ENCODE measurements at regions not wholly inside any gene's neighbourhood (a gene's known extent, or its start where the extent isn't known, plus 50 kb on each side); places are given as distances from the start of the nearest gene placed in this dataset.

DNA sequence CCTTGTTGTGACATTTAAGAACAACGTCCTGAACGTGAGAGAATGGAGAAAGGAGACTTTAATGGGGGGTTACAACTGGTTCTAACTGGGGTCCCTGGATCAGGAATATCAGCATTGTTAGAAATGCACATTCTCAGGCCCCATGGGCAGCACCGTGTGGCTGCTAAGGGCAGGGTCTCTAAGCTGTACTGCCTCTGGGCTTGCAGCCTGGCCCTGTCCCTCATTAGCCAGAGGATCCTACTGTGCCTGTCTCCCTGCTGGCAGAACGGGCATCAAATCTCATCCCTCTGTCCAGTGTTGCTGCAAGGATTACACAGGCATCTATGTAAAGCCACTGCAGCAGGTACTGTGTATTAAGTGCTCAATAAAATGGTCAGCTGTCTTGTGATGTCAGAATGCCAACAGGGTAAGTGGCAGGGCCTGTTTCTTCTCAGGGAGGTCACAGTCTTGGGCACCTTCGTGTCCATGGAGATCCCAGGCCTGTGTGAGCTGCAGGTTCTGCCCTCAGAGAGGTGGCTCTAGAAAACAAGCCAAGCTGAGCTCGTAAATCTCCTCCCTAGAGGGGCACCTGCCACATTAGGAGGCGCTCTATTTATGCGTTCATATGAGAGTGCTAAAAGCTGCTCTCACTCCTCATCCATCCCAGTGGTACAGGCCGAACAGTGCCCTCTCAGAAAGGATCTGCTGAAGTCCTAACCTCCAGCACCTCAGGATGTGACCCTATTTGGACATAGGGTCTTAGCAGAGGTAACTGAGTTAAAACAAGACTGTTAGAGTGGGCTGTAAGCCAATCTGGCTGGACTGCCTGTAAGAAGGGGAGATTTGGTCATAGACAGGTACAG, 210.5 kb downstream of the GADD45G start:
- TF ChIP-seq, protein P1, sequence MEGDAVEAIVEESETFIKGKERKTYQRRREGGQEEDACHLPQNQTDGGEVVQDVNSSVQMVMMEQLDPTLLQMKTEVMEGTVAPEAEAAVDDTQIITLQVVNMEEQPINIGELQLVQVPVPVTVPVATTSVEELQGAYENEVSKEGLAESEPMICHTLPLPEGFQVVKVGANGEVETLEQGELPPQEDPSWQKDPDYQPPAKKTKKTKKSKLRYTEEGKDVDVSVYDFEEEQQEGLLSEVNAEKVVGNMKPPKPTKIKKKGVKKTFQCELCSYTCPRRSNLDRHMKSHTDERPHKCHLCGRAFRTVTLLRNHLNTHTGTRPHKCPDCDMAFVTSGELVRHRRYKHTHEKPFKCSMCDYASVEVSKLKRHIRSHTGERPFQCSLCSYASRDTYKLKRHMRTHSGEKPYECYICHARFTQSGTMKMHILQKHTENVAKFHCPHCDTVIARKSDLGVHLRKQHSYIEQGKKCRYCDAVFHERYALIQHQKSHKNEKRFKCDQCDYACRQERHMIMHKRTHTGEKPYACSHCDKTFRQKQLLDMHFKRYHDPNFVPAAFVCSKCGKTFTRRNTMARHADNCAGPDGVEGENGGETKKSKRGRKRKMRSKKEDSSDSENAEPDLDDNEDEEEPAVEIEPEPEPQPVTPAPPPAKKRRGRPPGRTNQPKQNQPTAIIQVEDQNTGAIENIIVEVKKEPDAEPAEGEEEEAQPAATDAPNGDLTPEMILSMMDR (IDR thresholded peaks at IDR 0.05) = no peak
- no peak for TF ChIP-seq EP300 (IDR thresholded peaks at IDR 0.05)
- no peak for TF ChIP-seq POLR2A (IDR thresholded peaks at IDR 0.05)

All from suprapubic skin (tissue), 3 donors.